ENCODE measurements at regions not wholly inside any gene's neighbourhood (a gene's known extent, or its start where the extent isn't known, plus 50 kb on each side); places are given as distances from the start of the nearest gene placed in this dataset.
A peak's percentile ranks its signal among the peaks of the same experiment; 100 is the strongest.

GRCh38 chr21:20443558-20444155 is 554.6 kb upstream of the NCAM2 start:
- Histone ChIP-seq H3K36me3 (no peaks in the 10 kb centered on the region), H3K9me3 (no peaks in the 10 kb centered on the region), H3K27me3 (no peaks in the 10 kb centered on the region), H3K27ac (no peak overlapping the region), H3K4me3 (no peak overlapping the region), H3K4me1 (no peaks in the 10 kb centered on the region)
- TF ChIP-seq POLR2AphosphoS5 (IDR thresholded peaks at IDR 0.05): no peak
- TF ChIP-seq CTCF (IDR thresholded peaks at IDR 0.05): peak in 1 of 4 experiments; percentile 18
- WGBS, 2 donors (ENCODE audit: low coverage in 1 of 2): 68 to 71% methylated on average over 12 to 13 of the region's 13 CpGs
- ATAC-seq: no peak

GRCh38 chr21:20445971-20446370 is 552.2 kb upstream of the NCAM2 start:
- Histone ChIP-seq H3K4me1 (no peaks in the 10 kb centered on the region), H3K9me3 (no peaks in the 10 kb centered on the region), H3K27me3 (no peaks in the 10 kb centered on the region), H3K27ac (no peak overlapping the region), H3K36me3 (no peaks in the 10 kb centered on the region), H3K4me3 (no peak overlapping the region)
- 62 to 69% methylated on average over 2 of the region's 2 CpGs for WGBS, 2 donors (ENCODE audit: low coverage in 1 of 2)
- ATAC-seq: no peak
- TF ChIP-seq POLR2A (IDR thresholded peaks at IDR 0.05): no peak

GRCh38 chr21:20451046-20451445 is 547.2 kb upstream of the NCAM2 start:
- Histone ChIP-seq H3K36me3 (no peaks in the 10 kb centered on the region), H3K4me3 (no peak overlapping the region), H3K27ac (no peak overlapping the region), H3K9me3 (no peaks in the 10 kb centered on the region), H3K4me1 (no peaks in the 10 kb centered on the region), H3K27me3 (no peaks in the 10 kb centered on the region)
- no peak for TF ChIP-seq POLR2A (IDR thresholded peaks at IDR 0.05)
- no peak for TF ChIP-seq EP300 (IDR thresholded peaks at IDR 0.05)
- TF ChIP-seq POLR2AphosphoS5 (IDR thresholded peaks at IDR 0.05): no peak
- TF ChIP-seq CTCF (IDR thresholded peaks at IDR 0.05): no peak
- no peak for ATAC-seq
- WGBS, 2 donors (ENCODE audit: low coverage in 1 of 2): 72 to 77% methylated on average over 2 of the region's 2 CpGs

GRCh38 chr21:20452935-20453334 is 545.3 kb upstream of the NCAM2 start:
- no peak for TF ChIP-seq POLR2A (IDR thresholded peaks at IDR 0.05)
- TF ChIP-seq EP300 (IDR thresholded peaks at IDR 0.05): no peak
- no peak for TF ChIP-seq CTCF (IDR thresholded peaks at IDR 0.05)
- TF ChIP-seq POLR2AphosphoS5 (IDR thresholded peaks at IDR 0.05): no peak
- no peak overlapping the region for H3K27ac ChIP-seq
- no peaks in the 10 kb centered on the region for H3K27me3 ChIP-seq
- 83 to 85% methylated on average over 4 of the region's 4 CpGs for WGBS, 2 donors (ENCODE audit: low coverage in 1 of 2)
- no peaks in the 10 kb centered on the region for H3K4me1 ChIP-seq
- no peak for ATAC-seq
- no peak overlapping the region for H3K4me3 ChIP-seq
- H3K9me3 ChIP-seq: no peaks in the 10 kb centered on the region
- no peaks in the 10 kb centered on the region for H3K36me3 ChIP-seq

- no peaks in the 10 kb centered on the region for H3K36me3 ChIP-seq
- H3K27ac ChIP-seq: no peak overlapping the region
- TF ChIP-seq POLR2A (IDR thresholded peaks at IDR 0.05) (no peak), POLR2AphosphoS5 (IDR thresholded peaks at IDR 0.05) (no peak), EP300 (IDR thresholded peaks at IDR 0.05) (no peak), CTCF (IDR thresholded peaks at IDR 0.05) (no peak)
- 100% methylated on average over 1 to 3 of the region's 4 CpGs for WGBS, 2 donors (ENCODE audit: low coverage in 1 of 2)
- ATAC-seq: no peak
- H3K4me3 ChIP-seq: no peak overlapping the region
- H3K27me3 ChIP-seq: no peaks in the 10 kb centered on the region
- H3K4me1 ChIP-seq: no peaks in the 10 kb centered on the region
- no peaks in the 10 kb centered on the region for H3K9me3 ChIP-seq
Observed at GRCh38 chr21:20459838-20460237, 538.4 kb upstream of the NCAM2 start.

Measured in gastroesophageal sphincter (tissue), 4 donors.